Fibroblast of the conjunctiva (primary cell): ENCODE measurements at regions not wholly inside any gene's neighbourhood (a gene's known extent, or its start where the extent isn't known, plus 50 kb on each side); places are given as distances from the start of the nearest gene placed in this dataset.
"Not testable (repeated sequence)": the region's sequence is repeated elsewhere in the genome, so short reads cannot be mapped to it uniquely, and the experiment has no call there.

Source experiments
- DNase-seq: peaks from one replicate; pipeline ENCODE4 v3.0.0-alpha.2; 2010; ENCODE audit warnings: low read depth

DNA sequence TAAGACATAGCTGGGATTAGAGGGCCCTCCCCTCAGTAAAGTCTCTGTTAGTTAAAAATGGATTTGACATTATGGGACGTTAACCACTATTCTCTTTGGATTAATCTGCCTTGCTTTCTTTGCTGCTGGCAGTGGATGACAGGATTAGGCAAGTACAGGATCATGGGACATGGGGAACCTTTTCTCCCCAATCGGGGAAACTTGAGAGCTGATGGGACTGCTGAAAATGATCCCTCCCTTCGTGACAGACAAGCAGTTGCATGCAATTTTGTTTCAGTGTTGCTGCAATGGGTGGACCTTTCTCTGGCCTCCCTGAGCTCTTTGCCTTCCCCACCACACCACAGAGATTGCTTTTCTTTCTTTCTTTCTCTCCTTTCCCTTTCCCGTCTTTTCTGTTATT lies 120.2 kb upstream of the BANK1 start:
- DNase-seq: no peak

DNA sequence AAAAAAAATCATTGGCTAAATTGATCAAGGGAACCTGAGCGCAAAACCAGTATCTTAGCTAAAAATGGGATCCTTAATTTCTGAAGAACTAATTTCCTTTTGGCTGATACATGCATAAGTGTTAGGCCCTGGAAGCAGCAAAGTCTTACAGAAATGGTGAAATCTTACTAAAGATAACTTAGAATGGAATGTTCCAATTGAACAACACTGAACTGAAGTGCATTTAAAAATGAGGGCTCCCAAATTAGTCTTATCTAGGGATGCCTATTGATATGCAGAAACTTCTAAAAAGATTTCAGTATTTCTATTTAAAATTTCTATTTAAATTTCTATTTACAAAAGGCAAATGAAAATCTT lies 120.7 kb upstream of the BANK1 start:
- no peak for DNase-seq

DNA sequence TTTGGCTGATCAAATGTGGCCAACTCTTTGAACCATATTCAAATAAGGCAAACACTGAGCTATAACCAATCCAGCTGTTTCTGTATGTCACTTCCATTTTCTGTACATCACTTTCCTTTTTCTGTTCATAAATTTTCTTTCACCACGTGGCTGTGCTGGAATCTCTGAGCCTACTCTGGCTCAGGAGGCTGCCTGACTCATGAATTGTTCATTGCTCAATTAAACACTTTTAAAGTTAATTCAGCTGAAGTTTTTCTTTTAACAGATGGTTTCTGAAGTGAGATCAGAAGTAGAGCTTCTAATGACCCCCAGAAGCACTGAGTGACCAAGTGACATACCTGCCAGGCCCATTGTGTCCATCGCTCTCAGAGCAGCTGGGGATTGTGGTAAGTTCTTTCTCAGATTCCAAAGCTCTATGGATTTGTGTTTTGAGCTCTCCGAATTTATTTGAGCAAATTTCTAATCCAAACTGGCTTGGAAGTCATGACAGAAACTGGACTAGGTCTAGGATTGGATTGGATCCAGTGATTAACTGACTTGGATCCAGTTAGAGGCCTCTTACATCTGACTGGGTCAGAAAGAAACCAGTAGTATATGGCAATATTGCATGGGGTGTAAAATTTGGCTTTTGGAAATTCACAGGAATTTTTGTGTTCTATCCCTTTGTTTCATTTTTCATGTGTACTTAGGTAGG lies 121.2 kb upstream of the BANK1 start:
- DNase-seq: no peak

DNA sequence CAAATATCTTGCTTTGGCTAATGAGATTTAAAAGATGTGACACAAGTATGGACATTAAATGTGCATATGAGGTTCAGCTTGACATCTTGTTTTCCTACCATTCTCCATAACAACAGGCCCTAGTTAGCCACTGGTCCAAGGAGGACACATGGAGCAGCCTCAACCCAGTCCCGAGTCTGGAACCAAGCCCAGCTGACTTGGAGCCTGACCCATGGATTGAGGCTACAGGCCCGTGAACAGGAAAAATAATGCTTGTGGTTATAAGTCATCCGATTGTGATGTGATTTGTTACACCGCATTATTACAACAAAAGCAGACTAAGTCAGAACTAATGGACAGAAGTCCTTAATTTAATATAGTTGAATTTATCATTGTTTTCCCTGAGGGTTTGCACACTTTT lies 123.2 kb upstream of the BANK1 start:
- DNase-seq: no peak

DNA sequence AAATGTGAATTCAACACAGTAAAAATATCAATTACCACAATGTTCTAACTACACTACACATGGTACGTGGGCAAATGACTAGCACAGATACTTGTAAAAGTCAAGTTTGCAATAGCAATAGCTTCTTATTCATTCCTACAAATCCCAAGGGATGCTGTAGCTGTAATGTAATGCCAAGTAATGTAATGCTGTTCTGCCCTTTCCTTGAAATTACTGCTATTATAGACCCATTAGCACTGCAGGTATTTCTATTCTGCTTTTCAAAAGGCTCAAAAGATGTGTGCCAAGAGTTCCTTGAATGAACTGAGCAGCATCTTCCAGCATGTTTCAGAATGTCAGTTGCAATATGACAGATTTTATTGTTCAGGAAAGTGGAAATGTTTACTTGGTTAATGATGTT lies 129.9 kb upstream of the BANK1 start:
- no peak for DNase-seq

DNA sequence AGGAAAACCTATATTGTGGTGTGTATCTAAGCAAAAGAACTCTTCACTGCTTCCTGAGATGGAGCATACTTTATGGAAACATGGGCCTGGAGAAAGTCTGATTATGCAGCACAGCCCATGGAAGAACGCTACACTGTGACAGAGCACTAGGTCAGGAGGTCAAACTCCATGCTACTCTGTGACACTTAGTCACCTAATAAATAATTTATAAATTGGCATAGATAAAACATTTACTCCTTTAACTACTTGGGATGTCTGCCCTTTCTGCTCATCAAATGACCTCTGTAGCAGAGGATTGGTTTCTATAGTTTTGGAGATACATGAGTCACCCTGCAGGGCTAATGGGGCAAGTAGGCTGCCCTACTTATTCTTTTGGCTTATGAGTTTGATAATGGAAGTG lies 134.7 kb upstream of the BANK1 start:
- DNase-seq: no peak

DNA sequence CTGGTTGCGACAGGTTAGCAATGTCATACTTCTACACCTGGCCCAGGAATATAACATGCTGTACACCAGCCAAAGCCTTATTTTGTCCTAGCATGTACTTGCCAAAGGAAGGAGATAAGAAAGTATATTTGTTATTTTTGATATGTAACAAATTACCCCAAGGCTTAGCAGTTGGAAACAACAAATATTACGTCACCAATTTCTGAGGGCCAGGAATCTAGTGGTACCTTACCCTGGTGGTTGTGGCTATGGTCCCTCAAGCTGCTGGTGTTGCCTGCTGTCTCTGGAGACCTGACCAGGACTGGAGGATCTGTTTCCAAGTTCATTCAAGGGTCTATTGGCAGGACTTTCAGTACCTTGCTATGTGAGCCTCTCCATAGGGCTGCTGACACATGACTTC lies 135.5 kb upstream of the BANK1 start:
- no peak for DNase-seq

DNA sequence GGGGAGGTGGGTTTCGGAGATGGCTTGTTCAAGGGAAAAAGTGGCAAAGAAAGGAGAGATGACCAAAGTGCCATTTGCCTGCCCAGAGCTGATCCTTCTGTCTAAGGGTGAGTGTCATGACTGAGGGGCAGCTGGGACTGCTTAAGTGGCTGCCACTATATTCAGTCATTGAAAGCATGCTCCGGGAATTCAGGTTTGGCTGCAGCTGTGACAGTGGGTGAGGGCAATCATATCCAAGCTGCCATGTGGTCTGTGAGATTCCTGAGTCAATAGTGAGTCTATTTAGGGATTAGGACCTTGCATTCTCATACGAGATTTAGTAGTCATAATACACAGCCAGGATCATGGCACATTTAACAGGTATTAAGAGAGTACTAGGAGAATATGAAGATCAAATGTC lies 138.8 kb upstream of the BANK1 start:
- no peak for DNase-seq

DNA sequence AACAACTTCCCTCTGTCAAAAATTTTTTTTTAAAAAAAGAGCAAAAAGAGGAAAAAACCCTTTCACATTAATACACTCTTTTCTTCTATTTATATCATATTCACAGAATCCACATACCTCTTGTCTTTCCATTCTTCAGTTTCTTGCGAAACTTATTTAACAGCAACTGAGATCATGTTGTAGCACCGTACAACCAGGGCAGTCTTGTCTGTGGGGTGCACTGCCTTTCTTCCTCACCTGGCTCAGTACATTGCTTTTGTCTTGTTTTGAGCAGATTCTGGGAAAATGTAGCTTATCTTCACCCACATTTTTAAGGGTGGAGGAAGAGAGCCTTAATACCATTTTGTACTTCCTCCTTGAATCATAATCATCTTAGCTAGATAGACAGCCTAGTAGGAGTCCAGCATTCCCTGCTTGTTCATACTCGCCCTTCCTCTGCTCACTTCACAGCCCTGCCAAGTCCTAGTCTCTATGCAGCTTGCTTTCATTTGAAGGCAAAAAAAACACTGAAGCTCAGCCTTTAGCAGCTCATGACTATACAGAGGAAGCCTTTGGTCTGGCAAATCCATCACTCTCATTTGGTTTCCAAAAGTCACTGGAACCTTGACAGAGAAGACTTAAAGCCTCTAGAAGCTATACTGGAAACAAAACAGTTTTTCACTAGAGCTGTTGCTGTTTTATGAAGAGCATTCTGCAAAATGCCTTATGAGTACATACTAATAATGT lies 140.6 kb upstream of the BANK1 start:
- DNase-seq: no peak

DNA sequence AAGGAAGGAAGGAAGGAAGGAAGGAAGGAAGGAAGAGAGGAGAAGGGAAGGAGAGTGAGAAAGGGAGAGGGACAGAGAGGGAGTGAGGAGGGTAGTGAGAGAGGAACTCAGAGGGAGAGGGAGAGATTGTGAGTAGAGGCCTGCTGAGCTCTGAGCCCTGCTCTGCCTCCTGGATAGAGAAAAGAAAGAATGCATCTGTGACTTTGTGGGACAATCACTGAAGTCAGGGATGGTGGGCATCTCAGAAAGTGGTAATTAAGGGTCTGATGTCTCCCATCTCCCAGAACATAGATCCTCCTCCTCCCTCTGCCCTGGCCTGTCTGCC lies 142.9 kb upstream of the BANK1 start:
- no peak for DNase-seq

DNA sequence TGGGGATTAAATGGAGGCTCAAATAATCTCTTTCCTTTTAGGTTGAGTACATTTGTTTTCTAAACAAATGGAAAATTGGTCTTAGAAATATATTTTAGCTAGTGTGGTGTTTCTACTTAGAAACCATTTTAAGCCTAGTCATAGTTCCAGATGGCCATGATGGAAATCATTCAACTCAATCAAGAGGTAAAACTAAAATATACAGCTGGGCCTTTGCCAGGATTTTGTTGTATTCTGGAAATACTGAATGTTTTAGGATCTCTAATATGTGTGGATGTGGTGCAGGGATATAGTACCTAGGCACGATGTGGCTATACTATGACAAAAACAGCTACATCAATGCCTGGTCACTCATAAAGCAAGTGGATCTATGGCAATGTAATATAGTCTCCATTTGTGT lies 146.0 kb upstream of the BANK1 start:
- DNase-seq: no peak

DNA sequence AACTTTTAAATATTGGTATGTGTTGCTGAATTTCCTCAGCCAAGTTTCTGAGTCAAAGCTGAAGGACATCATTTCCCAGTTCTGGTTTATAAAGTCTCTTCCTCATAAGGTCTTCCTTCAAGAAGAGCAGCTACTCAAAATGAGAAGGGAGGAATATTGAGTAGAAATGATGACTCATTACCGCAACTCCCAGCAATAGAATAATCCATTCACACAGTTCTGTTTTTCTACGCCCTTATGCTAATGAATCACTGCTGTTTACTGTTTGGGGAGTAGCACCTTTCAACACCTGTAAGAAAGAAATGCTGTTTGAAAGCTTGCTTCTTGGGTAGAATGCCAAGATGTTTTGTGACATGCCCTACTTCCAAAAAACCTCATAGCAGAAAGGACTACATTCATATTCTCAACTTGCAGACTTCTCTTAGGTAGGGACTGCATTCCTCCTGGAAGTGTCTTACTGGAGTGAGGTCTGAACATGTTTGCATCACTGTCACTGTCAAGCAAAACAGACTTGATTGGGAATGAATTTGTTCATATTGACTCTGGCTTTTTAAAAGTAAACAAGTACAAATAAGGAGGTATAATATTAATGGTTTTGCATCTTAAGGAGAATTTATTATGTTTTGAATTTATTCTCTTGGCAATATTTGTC lies 147.2 kb upstream of the BANK1 start:
- DNase-seq: no peak

DNA sequence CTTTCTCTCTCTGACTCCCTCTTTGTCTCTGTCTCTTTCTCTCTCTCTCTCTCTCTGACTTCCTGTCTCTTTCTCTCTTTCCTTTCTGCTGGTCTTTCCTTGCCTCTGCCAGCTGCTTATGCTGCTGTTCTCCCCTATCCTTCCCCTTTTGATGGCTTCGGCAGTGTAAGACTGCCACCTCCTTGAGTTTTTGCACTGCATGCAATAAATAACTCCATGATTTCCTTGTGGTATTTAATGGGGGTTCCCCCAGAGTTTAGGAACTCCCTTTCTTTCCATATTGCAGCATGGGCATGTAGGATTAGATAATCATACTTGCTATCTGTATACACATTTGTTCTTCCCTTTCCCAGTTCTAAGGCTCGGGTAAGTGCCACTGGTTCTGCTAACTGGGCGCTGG lies 157.8 kb upstream of the BANK1 start:
- not testable (repeated sequence) for DNase-seq

DNA sequence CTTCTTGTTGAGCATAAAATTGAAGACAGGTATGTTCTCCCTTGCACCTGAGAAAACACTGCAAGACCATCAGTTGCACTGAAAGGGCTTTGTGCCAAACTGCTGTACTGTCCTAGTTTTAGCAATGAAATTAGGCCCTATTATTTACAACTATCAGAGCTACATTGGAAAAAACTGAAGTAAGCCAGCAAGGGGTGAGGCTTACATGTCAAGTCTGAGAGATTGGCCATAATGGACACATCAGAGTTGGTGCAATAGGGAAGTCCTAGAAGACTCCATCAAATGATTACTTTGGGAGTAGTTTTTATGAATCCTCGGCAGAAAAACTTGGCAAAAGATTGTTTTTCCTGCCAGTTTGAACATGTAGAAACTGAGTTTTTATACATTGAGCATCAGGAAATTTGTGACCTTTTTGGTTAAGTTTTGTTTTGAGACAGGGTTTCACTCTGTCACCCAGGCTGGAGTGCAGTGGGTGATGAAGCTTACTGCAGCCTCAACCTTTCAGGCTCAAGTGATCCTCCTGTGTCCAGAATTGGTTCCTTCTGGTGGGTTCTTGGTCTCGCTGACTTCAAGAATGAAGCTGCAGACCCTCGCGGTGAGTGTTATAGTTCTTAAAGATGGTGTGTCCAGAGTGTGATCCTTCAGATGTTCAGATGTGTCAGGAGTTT lies 160.1 kb upstream of the BANK1 start:
- DNase-seq: no peak

DNA sequence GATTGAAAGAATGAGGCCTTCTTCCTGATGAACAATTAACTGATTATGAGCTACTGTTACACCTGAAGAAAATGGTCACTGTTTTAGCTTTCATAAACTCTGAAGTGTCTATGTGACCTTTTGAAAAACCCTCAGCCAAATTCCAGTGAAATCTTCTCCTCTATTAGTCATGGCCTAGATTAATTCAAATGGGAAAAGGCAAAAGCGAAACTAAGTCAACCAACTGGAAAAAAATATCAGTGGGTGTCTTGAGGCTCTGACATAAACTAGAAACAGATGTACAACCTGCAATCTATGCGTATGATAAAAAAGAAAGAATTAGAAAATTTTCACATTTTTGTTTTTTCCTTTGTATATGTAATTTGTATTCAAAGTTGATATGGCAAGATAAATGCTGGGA lies 169.4 kb upstream of the BANK1 start:
- DNase-seq: peak; percentile 16

DNA sequence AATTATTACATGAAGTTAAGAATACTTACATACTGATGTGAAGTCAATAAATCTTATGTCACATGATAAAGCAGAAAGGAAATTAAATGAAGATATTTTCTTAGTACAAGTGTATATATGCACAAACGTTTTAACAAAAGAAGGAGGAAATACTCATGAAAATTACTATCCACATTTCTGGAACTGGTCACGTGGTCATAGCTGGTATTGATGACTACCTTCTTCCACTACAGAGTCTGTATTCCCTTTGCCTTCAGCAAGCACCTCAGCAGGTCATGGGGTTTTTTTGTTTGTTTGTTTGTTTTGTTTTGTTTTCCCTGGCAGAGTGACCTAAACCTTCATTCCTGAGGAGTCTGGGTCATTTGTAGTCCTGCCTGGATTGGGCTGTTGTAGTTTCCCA lies 174.9 kb upstream of the BANK1 start:
- DNase-seq: no peak

DNA sequence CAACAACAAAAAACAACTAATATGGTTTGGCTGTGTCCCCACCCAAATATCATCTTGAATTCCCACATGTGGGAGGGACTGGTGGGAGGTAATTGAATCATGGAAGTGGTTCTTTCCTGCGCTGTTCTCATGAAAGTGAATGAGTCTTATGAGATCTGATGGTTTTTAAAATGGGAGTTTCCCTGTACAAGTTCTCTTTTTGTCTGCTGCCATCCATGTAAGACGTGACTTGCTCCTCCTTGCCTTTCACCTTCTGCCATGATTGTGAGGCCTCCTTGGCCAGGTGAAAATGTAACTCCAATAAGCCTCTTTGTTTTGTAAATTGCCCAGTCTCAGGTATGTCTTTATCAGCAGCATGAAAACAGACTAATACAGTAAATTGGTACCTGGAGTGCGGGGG lies 183.5 kb upstream of the BANK1 start:
- not testable (repeated sequence) for DNase-seq

DNA sequence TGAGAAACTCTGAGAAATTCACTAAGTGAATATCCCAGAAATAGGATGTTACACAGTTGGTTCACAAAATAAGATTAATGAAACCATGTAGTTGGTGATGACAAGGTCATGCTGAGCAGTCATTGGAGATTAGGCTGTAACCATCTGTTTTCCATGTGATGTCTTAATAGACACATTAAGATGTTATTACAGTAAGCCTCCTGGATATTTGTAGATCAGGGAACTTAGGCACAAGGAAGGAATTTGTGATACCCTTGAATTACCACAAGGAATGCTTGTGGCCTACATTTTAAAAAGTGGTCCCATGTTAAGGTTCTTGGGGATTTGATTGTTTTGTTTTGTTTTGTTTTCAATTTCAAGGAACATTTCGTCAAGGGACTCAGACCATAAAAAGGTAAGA lies 185.6 kb upstream of the BANK1 start:
- DNase-seq: no peak

DNA sequence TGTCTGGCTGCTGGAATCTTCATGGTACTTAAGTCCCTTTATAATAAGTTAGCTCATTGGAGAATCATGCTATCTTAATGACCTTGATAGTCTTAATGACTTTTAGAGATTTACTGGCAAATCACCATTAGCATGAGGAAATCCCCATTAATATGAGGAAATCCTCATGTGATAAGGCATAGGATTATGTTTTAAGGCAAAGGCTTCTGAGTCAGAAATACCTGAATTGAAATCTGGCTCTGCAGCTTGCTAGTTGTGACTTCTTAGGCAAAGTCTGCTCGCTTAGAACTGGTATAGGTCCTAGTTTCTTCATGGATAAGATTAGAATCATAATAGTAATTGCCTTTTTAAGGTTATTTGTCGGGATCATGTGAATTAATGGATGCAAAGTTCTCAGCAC lies 190.2 kb upstream of the BANK1 start:
- no peak for DNase-seq

DNA sequence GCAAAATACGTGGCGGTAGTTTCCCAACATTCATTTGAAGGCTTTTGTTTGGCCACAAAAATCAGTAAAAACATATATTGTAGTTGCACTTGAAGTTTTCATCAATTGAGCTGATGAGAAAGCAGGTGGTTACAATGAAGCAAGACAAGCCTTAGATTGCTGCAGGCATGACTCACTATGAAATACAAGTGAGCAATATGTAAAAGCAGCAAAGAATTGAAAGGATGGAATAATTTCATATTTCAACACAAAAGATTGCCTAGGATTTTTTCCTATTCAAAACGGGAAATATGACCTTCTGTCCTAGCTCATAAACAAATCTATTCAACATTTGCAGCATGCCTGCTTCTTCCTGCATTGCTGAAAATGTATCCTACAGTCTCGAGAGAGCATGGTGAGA lies 190.9 kb upstream of the BANK1 start:
- DNase-seq: peak; percentile 31

DNA sequence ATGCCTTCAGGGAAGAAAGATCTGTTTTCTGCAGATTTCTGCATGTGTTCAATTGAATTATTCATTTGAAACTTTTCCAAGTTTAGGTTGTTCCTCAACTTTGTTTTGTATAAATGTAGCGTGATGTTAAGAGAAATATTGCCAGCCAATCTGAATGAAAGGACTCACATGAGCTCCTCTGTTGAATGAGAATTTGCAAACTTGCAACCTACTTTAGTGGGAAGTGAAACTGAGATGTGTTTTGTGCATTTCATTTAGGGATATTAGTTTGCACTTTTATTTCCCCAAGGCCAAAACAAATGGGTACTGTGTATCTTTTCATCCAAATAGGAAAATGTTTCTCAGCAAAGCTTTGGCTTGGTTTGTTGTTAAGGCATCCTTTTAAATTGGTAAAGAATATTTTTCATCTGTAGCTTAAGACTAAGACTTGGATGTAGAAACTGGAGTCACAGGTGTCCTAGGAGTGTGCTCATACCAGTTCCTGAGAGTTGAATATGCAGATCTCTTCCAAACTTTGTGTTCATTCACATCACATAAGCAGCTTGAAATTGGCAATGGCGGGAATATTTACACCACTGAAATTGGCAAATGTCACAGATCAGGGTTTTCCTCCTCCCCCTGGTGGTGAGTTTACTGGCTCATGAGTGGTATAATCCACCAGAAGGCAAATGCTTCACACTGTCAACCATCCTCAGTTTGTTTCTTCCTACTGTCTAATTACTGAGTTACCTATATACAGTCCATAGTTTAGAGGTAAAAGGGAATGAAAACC lies 193.6 kb upstream of the BANK1 start:
- no peak for DNase-seq

DNA sequence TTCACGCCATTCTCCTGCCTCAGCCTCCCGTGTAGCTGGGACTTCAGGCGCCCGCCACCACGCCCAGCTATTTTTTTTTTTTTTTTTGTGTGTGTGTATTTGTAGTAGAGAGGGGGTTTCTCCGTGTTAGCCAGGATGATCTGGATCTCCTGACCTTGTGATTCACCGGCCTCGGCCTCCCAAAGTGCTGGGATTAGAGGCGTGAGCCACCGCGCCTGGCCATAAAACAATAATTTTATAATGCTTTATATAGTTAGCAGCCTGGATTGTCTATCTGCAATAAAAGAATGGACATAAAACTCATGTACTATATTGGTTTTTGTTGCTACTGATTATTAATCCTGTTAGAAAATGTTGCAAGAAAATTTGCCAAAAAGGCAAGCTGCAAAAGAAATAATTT lies 195.9 kb upstream of the BANK1 start:
- no peak for DNase-seq

DNA sequence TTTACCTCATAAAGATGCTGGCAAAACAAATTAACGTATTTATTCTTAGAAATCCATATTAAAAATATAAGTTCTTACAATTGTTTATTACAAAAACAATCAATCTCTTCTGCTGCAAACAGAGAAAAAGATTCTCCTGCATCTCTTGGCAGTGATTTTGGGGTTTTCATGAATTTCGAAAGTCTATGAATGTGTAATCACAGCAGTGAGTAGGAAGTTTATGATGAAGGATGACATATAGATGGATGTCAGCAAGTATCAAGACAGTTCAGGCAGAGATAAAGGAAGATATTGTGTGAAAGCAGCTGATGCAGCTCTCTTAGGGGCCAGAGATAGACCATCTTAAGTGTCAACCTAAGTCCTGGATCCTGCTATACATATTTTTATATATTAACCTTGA lies 196.9 kb upstream of the BANK1 start:
- no peak for DNase-seq
